T47D (cell line): ENCODE measurements at regions not wholly inside any gene's neighbourhood (a gene's known extent, or its start where the extent isn't known, plus 50 kb on each side); places are given as distances from the start of the nearest gene placed in this dataset.
A peak's percentile ranks its signal among the peaks of the same experiment; 100 is the strongest.

Experiments
- DNase-seq, 2 experiments: peaks; one replicate each; pipeline versions ENCODE4 v3.0.0 to v3.0.0-alpha.2; 2011 to 2012; ENCODE audit warnings: low read depth in 1 of 2, low spot score in 1 of 2
- JUND ChIP-seq: IDR thresholded peaks from 2 replicates; pipeline ENCODE4 v1.6.1; 2012; ENCODE audit warnings: low read depth
- in situ Hi-C: cut with HindIII; loops from 2 replicates; pipeline ENCODE4 v1.10.0; 2016; ENCODE audit warnings: low sequenced_read_pairs, low pct_unique_long_range_greater_than_20kb

DNA sequence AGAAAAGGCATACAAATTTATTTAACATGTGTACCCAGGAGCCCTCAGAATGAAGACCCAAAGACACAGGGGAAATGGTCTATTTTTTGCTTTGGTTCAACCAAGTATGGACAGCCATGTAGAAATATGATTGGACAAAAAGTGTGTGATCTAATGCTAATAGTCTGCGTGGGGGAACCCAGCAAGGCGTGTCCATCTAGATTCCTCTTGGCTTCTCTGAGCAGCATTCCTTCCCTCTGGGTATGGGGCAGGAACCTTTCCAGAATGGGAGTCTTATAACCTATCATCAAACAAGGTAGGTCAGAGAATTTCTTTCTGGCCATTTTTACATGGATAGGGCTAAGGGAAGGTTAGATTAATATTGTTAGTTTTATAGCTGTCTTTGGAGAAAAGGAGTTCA lies 698.2 kb downstream of the FGF9 start:
- DNase-seq = peak in 1 of 2 experiments; percentile 1
- in situ Hi-C loops = no loop called here

DNA sequence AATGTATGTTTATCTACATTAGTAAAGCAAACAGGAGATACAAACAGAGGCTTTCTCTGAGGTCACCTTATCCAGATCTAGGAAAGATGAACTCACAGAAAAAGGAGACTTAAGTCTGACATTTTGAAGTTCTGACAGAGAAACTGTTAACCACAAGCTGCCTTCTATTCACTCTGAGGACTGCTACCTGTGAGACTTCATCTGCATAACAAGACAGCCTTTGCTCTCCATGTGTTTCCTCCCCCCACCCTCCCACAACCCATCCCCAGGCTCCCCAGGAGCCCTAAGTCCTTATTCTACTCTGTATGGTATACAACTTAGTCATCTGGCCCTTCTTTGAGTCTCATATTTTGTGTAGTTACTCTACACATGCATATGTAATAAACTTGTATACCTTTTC lies 699.0 kb downstream of the FGF9 start:
- TF ChIP-seq JUND = no peak
- no peak for DNase-seq
- in situ Hi-C loops = no loop called here

More for the DNA sequence above, 698.2 kb downstream of the FGF9 start:
- TF ChIP-seq JUND = no peak

DNA sequence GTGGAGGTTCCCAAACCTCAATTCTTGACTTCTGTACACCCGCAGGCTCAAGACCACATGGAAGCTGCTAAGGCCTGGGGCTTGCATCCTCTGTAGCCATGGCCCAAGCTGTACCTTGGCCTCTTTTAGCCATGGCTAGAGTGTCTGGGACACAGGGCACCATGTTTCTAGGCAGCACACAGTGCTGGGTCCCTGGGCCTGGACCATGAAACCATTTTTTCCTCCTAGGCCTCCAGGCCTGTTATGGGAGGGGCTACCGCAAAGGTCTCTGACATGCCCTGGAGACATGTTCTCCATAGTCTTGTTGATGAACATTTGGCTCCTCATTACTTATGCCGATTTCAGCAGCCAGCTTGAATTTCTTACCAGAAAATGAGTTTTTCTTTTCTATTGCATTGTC lies 701.4 kb downstream of the FGF9 start:
- in situ Hi-C loops = no loop called here
- no peak for TF ChIP-seq JUND
- DNase-seq = no peak

- DNase-seq = no peak
- in situ Hi-C loops = no loop called here
- no peak for TF ChIP-seq JUND
These were observed 704.3 kb downstream of the FGF9 start for GRCh38 chr13:22375151-22375550.

- DNase-seq = no peak
- in situ Hi-C loops = no loop called here
- TF ChIP-seq JUND = no peak
These were observed 717.0 kb downstream of the FGF9 start for GRCh38 chr13:22387899-22388298.

GRCh38 chr13:22399801-22400420 lies 729.0 kb downstream of the FGF9 start:
- in situ Hi-C loops = no loop called here
- TF ChIP-seq JUND = no peak
- no peak for DNase-seq

- in situ Hi-C loops = no loop called here
- no peak for DNase-seq
- TF ChIP-seq JUND = no peak
These were observed 731.8 kb downstream of the FGF9 start for GRCh38 chr13:22402682-22403081.

GRCh38 chr13:22403144-22403543 lies 732.3 kb downstream of the FGF9 start:
- in situ Hi-C loops = no loop called here
- no peak for DNase-seq
- no peak for TF ChIP-seq JUND

GRCh38 chr13:22405891-22406290 lies 735.0 kb downstream of the FGF9 start:
- no peak for DNase-seq
- no peak for TF ChIP-seq JUND
- in situ Hi-C loops = no loop called here

- no peak for DNase-seq
- in situ Hi-C loops = no loop called here
- TF ChIP-seq JUND = no peak
These were observed 741.6 kb downstream of the FGF9 start for GRCh38 chr13:22412452-22412851.

DNA sequence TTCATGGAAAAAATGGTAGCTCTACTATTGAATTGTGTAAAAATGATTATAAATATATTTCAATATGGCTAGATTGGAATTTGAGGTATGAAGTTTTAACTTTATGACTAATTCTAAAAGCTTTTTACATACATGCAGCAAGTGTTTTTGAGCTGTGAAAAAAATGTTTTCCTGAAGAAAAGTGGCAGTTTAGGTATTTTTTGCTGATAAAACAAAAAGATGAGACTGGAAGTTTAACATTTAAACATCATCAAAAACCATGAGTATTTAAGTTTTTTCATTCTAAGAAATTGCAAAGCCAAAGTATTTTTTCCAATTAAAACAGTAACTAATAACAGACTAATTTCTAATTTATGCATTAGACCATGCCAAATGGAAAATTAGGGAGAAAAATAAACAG lies 751.1 kb downstream of the FGF9 start:
- TF ChIP-seq JUND = no peak
- in situ Hi-C loops = no loop called here
- no peak for DNase-seq

GRCh38 chr13:22422712-22423111 lies 751.8 kb downstream of the FGF9 start:
- DNase-seq = no peak
- in situ Hi-C loops = no loop called here
- no peak for TF ChIP-seq JUND

DNA sequence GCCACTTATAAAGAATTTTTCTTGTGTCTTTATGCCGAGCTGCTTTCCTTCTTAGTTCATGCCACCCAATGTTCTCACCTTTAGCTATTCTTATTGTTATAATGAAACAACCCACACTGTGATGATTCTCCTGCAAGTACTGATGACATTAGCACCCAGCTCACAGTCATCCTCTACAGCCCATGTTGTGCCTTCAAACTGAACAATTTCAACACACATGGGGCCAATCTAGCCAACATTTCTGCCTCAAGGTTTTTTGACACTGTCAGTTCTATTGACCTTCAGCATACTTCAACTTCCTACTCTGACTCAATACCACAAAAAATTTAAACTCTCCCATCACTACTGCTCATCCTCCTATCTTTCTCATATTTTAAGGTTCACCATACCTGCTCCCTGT lies 752.4 kb downstream of the FGF9 start:
- no peak for TF ChIP-seq JUND
- no peak for DNase-seq
- in situ Hi-C loops = no loop called here

DNA sequence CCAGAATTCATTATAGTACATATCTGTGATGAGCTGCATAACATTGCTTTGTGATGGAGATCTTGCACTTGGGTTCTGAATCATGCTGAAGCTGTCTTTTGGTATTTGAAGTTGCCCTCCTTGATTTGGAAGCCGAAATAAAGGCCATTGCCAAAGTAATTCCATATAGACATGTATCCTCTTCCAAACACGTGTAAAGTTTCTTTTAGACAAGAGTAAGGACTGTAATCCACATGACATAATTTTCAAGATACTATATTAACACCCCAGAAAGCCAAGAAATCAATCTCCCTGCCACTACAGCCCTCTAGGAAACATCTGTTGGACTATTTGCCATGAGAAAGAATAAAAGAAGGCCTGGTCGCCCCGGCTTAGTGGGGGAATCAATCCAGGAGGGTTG lies 754.2 kb downstream of the FGF9 start:
- DNase-seq = no peak
- in situ Hi-C loops = no loop called here
- TF ChIP-seq JUND = no peak
